COLO668 (cell line): ENCODE measurements at regions not wholly inside any gene's neighbourhood (a gene's known extent, or its start where the extent isn't known, plus 50 kb on each side); places are given as distances from the start of the nearest gene placed in this dataset.

Source experiments
- DNase-seq: peaks from one replicate; lab custom pipeline; 2025; ENCODE audit not compliant: unreplicated experiment; lab: John Stamatoyannopoulos, UW

- no peak for DNase-seq
Observed at GRCh38 chr11:104451197-104451893, 287.4 kb upstream of the PDGFD start.

DNA sequence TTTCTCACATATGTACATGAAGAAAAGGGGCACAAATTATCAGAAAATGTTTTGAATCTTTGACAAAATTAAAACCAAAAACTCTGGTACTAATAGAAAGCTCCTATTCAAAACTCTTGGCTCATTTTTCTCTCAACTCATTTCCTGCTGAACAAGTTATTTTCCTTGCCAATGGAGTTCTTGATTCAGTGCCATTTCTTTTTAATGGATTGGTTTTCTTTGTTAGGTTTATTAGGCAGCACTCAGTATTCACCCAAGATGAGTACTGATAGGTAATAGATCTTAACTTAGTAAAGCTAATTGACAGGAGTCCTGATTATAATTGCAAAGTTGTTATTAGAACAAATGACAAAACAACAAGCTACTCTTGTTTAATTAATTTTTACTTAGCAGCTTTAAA lies 279.4 kb upstream of the PDGFD start:
- DNase-seq: no peak

- DNase-seq: no peak
Observed at GRCh38 chr11:104442321-104442720, 278.4 kb upstream of the PDGFD start.

- DNase-seq: no peak
Observed at GRCh38 chr11:104435494-104435893, 271.5 kb upstream of the PDGFD start.

DNA sequence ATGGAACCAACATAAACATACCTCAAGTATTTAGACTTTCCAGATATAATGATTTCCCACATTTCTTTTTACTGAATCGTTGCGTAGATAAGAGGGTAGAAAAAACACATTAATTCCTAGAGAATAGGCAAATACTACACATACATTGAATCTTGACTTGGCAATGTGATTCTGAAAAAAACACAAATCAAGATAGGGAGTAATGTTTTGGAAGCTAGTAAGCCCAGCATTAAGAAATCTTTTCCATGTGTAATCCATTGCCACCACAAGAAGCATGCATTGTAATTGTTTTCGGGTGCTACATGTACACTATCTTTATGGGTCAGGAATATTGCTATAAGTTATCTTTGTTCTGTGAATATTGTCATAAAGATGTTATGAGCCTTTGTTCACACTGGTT lies 269.8 kb upstream of the PDGFD start:
- no peak for DNase-seq

DNA sequence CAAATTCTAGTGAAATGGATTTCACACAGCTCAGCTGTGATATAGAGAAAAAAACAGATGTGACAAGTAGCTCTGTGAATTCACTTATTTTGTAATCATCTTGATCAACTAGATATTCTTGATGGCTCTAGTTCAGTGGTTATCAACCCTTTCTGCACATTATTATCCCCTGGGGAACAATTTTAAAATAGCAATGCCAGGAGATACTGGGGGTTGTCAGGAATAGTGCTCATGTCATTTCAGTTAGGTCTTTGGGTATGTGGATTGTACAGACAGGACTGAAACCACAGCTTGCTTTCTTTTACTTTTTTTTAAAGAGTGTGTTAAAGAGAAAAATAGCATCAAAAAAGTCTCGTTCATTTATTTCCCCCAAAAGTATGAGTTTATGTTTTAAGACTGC lies 269.0 kb upstream of the PDGFD start:
- DNase-seq: no peak

DNA sequence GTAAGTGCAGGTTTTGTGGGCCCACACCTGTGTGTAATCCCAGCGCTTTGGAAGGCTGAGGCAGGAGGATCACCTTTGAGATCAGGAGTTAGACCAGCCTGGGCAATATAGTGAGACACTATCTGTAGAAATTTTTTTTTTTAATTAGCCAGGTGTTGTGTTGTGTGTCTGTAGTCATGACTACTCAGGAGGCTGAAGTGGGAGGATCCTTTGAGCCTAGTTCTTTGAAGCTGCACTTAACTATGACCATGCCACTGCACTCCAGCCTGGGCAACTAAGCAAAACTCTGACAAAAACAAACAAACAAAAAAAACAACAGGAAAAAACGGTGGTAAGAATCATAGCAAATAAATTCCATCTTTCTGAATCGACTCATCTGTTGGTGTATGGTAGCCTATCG lies 268.6 kb upstream of the PDGFD start:
- no peak for DNase-seq

DNA sequence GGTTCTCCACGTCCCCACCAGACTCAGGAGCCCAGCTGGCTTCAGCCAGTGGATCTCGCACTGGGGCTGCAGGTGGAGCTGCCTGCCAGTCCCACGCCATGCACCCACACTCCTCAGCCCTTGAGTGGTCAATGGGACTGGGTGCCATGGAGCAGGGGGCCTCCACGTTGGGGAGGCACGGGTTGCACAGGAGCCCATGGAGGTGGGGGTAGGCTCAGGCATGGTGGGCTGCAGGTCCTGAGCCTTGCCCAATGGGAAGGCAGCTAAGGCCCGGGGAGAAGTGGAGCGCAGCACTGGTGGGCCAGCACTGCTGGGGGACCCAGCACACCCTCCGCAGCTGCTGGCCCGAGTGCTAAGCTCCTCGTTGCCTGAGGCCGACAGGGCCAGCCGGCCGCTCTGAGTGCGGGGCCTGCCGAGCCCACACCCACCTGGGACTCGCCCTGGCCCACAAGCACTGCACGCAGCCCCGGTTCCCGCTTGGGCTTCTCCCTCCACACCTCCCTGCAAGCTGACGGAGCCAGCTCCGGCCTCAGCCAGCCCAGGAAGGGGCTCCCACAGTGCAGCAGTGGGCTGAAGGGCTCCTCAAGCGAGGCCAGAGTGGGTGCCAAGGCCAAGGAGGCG lies 258.5 kb upstream of the PDGFD start:
- DNase-seq: no peak

GRCh38 chr11:104410336-104410735 lies 246.4 kb upstream of the PDGFD start:
- DNase-seq: no peak

GRCh38 chr11:104408630-104409029 lies 244.7 kb upstream of the PDGFD start:
- no peak for DNase-seq

- no peak for DNase-seq
Observed at GRCh38 chr11:104405277-104405676, 241.3 kb upstream of the PDGFD start.

GRCh38 chr11:104404231-104405175 lies 240.6 kb upstream of the PDGFD start:
- no peak for DNase-seq

- DNase-seq: no peak
Observed at GRCh38 chr11:104402812-104403521, 239.0 kb upstream of the PDGFD start.

- DNase-seq: no peak
Observed at GRCh38 chr11:104394508-104394907, 230.6 kb upstream of the PDGFD start.

GRCh38 chr11:104390651-104391050 lies 226.7 kb upstream of the PDGFD start:
- DNase-seq: no peak

DNA sequence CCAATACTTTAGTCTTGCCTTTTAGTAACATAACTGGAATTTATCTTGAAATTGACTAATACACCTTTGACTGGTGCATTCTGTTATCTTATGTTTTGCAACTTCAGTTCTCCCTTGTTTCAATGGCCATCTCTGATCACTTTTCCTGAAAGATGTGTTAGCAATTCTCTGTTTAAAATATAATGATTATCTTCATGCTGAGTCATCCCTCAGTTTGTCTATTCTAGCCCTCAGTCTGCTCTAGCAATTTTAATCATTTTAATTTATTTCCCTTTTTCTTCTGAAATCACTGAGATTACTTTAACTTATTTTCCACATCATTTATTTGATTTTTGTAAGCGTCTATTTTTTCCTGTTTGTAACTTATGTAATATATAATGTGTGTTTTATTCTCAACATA lies 221.9 kb upstream of the PDGFD start:
- no peak for DNase-seq

DNA sequence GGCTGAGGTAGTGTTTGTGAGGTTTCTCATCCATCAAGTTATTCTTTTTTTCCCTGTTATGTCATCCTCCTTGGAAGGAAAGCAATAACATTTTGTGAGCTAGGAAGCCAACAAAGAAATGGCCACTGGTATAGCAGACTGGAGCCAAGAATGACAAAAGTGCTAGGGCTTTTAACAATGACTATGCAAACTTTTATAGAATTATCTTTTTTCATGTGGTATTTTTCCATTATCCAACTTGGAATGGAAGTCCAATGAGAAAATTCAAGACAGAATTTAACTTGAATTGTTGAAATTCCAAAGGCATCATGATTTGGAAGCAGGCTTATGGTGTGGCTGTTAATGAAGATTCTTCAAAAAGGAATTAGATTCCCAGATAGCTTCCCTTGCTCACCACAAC lies 216.4 kb upstream of the PDGFD start:
- DNase-seq: no peak

GRCh38 chr11:104372111-104372510 lies 208.2 kb upstream of the PDGFD start:
- DNase-seq: no peak

DNA sequence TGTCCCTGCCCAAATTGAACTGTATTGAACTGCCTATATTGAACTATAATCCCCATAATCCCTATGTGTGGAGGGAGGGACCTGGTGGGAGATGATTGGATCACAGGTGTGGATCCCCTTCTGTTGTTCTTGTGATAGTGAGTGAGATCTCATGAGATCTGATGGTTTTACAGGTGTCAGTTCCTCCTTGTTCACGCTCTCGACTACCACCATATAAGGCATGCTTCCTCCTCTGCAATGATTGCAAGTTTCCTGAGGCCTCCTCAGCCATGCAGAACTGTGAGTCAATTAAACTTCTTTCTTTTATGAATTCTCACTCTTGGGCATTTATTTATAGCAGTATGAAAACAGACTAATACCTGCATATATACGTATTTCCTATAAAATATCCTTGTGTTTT lies 206.5 kb upstream of the PDGFD start:
- no peak for DNase-seq

GRCh38 chr11:104369761-104370160 lies 205.8 kb upstream of the PDGFD start:
- no peak for DNase-seq

- DNase-seq: no peak
Observed at GRCh38 chr11:104366321-104366734, 202.4 kb upstream of the PDGFD start.
